GM18505 (cell line): ENCODE measurements at regions not wholly inside any gene's neighbourhood (a gene's known extent, or its start where the extent isn't known, plus 50 kb on each side); places are given as distances from the start of the nearest gene placed in this dataset.
A peak's percentile ranks its signal among the peaks of the same experiment; 100 is the strongest.

ENCODE experiments used
- ATAC-seq: cut with Tn5 transposase; IDR thresholded peaks from one replicate; pipeline ENCODE4 v1.9.1; 2021; ENCODE audit not compliant: unreplicated experiment
- POLR2A ChIP-seq: IDR thresholded peaks from 4 replicates; pipeline ENCODE4 v1.6.1; 2011; ENCODE audit warnings: borderline replicate concordance; ENCODE audit not compliant: insufficient read depth, insufficient read length; ENCODE audit errors: extremely low read depth

DNA sequence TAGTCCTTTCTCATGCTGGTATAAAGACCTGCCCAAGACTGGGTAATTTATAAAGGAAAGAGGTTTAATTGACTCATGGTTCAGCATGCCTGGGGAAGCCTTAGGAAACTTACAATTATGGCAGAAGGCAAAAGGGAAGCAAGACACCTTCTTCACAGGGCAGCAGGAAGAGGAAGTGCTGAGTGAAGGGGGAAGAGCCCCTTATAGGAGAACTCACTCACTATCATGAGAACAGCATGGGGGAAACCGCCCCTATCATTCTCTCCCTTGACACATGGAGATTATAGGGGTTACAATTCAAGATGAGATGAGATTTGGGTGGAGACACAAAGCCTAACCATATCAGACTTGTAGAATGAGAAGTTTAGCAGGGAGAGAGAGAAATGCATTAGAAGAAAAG lies 373.3 kb upstream of the DIAPH2 start:
- TF ChIP-seq POLR2A = no peak
- ATAC-seq = no peak

- no peak for ATAC-seq
Observed at GRCh38 chrX:96314985-96315384, 369.7 kb upstream of the DIAPH2 start.

GRCh38 chrX:96361844-96362243 lies 322.8 kb upstream of the DIAPH2 start:
- ATAC-seq = no peak
- TF ChIP-seq POLR2A = no peak

More at GRCh38 chrX:96314985-96315384, 369.7 kb upstream of the DIAPH2 start:
- TF ChIP-seq POLR2A = no peak

- no peak for TF ChIP-seq POLR2A
- ATAC-seq = peak; percentile 62
Observed at GRCh38 chrX:96372313-96373046, 312.2 kb upstream of the DIAPH2 start.

GRCh38 chrX:96373047-96373355 lies 311.6 kb upstream of the DIAPH2 start:
- ATAC-seq = peak; percentile 14

GRCh38 chrX:96376266-96376665 lies 308.4 kb upstream of the DIAPH2 start:
- ATAC-seq = no peak
- no peak for TF ChIP-seq POLR2A

More at GRCh38 chrX:96373047-96373355, 311.6 kb upstream of the DIAPH2 start:
- no peak for TF ChIP-seq POLR2A

DNA sequence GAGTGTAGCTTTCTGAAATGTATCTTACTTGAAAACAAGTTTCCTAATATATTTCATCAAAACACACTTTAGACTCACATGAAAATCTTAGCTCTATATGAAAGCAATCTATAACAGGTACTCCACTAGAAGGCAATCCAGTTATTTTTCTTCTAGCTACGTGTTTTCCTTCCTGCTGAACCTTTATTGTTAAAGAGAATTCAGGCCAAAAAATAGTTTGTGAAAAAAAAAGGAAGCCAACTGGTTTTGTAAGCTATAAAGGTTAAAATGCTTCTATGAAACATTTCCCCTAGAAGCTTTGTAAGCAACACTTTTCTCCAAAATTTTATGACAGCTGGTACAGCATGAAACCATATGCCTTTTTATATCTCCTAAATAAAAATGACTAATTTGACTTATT lies 304.7 kb upstream of the DIAPH2 start:
- ATAC-seq = no peak
- no peak for TF ChIP-seq POLR2A

GRCh38 chrX:96382018-96382417 lies 302.6 kb upstream of the DIAPH2 start:
- TF ChIP-seq POLR2A = no peak
- no peak for ATAC-seq

DNA sequence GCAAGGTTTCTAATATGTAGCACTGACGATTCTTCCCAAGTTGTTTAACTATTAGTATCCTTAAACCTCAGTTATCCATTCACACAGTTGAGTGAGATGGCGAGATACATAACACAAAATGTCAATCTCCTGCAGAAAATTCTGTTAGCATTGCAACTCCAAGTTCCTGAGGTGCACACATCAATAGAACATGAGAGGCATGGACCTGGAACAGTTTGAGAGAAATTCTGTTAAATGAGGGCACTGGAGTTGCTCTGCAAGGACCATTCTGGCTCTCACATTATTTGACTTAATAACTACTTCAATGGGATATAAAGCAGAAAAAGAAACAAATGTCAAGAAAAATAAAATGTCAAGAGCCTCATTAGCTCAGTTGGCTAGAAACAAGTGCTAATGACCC lies 301.2 kb upstream of the DIAPH2 start:
- no peak for TF ChIP-seq POLR2A
- no peak for ATAC-seq

GRCh38 chrX:96386325-96386724 lies 298.3 kb upstream of the DIAPH2 start:
- no peak for TF ChIP-seq POLR2A

DNA sequence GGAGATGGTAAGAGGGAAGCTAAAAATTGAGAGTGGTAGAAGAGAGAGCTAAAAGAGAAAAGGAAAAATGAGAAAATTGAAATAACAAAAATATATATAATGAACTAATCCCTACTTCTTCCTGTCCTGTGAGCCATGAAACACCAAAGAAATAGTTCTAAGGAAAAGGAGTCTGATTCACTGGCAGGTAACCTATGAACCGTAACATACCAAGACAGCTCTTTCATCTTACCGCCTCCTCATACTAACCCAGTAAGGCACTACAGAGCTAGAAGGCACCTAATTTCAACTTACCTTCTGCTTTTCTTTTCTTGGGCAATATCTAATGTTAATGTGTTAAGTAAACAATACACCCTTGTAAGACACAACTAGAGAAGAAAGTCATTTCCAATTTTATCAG lies 297.7 kb upstream of the DIAPH2 start:
- no peak for ATAC-seq
- no peak for TF ChIP-seq POLR2A

More at GRCh38 chrX:96386325-96386724, 298.3 kb upstream of the DIAPH2 start:
- ATAC-seq = no peak

GRCh38 chrX:96387801-96388200 lies 296.8 kb upstream of the DIAPH2 start:
- TF ChIP-seq POLR2A = no peak
- no peak for ATAC-seq

DNA sequence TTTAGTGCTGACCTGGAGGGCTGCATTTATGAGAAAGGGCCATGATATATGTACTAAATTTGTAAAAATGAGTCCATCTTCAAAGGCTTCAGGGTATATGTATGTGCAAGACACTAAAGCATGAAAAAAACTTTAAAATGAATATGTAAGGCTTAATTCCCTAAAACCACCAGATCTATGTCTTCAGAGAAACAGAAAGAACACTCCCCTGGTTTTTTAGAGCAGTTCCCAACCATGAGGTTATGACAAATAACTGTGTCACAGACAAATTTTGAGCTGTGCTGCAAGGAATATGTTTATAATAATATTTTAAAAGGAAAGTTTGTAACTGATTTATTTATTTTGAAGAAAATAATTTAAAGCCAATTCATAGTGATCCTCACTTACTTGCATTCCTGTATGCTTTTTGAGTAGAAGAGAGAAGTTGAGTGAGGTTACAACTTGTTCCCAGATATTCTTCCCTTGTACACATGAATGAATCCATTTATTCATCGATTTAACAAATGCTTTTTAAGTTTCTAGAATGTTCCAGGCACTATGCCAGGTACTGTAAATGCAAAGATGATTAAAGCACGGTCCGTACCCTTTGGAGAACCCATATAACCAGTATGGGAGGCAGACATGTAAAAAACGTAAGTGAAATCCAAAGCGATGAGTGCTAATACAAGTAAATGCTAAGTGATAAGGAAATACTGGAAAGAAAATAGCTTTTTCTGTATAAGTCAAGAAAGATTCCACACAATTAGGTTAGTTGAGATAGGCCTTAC lies 295.2 kb upstream of the DIAPH2 start:
- TF ChIP-seq POLR2A = no peak
- ATAC-seq = no peak

GRCh38 chrX:96394598-96394997 lies 290.0 kb upstream of the DIAPH2 start:
- no peak for TF ChIP-seq POLR2A
- no peak for ATAC-seq
